GM19035 (cell line): ENCODE measurements at regions not wholly inside any gene's neighbourhood (a gene's known extent, or its start where the extent isn't known, plus 50 kb on each side); places are given as distances from the start of the nearest gene placed in this dataset.
"Not testable (repeated sequence)": the region's sequence is repeated elsewhere in the genome, so short reads cannot be mapped to it uniquely, and the experiment has no call there.

Source experiments
- ATAC-seq: cut with Tn5 transposase; IDR thresholded peaks from one replicate; pipeline ENCODE4 v1.9.1; 2021; ENCODE audit not compliant: unreplicated experiment

- no peak for ATAC-seq
Measured at GRCh38 chr3:116981089-116981488, 271.5 kb downstream of the TUSC7 start.

GRCh38 chr3:116984301-116984700 lies 274.7 kb downstream of the TUSC7 start:
- ATAC-seq = no peak

DNA sequence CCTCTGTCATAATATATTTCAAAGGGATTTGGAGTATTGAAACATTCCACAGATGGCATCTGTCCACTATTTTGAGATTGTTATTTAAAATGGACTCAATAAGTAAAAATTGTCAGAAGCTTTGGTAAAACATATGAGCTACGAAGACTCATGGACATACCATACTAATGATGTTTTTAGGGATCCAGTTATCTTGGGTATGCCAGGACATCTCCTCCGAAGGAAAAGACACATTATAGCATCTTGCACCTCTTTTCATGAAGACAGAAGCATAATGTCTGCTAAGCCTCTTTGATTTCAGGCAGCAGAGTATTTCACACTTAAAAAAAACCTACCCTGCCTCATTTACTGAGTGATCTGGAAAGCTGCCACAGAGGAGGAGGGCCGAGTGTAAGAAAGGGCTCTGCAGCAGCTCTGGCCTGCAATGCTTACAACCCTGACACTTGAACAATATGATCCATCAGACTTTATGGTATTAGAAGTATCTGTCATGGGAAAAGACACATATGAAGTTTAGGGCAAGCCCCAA lies 284.8 kb downstream of the TUSC7 start:
- no peak for ATAC-seq

DNA sequence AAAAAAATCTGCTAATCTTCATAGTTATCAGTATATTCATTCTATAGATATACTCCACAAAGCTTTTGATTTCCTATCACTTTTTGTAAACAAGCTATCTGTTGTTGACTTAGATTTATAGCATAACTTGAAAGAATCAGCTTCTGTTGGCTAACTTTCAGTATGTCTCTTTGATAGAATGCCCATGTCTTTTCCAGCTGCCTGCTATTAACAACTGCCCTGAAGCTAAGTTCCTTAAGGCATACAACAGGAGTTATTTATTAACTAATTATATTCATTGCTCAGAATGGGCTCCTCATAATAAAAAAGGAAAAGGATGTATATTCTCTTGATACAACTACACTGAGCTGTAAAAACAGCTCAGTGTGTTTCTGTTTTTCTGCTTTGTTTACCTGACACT lies 293.9 kb downstream of the TUSC7 start:
- no peak for ATAC-seq

GRCh38 chr3:117005274-117005673 lies 295.7 kb downstream of the TUSC7 start:
- no peak for ATAC-seq

GRCh38 chr3:117005911-117006522 lies 296.4 kb downstream of the TUSC7 start:
- ATAC-seq = no peak

DNA sequence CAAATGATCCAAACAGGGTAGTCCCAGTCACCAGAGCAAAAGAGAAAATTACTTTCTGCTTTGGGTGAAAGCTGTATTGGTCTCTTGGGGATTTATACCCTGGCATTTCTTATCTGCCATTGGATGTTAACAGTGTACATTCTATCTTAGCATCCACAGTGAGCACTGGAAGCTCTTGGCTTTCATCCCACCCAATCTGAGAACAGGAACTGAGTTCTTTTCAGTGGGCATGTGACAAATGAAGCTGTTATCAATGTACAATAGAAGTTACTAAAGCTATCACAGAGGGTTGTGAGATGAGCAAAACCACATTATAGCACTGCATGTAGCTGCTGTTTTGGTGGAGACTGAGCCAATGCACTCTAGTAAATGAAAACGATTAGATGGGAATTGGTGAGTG lies 300.7 kb downstream of the TUSC7 start:
- ATAC-seq = no peak

GRCh38 chr3:117011687-117012250 lies 302.2 kb downstream of the TUSC7 start:
- ATAC-seq = no peak

- ATAC-seq = no peak
Measured at GRCh38 chr3:117016378-117016777, 306.8 kb downstream of the TUSC7 start.

DNA sequence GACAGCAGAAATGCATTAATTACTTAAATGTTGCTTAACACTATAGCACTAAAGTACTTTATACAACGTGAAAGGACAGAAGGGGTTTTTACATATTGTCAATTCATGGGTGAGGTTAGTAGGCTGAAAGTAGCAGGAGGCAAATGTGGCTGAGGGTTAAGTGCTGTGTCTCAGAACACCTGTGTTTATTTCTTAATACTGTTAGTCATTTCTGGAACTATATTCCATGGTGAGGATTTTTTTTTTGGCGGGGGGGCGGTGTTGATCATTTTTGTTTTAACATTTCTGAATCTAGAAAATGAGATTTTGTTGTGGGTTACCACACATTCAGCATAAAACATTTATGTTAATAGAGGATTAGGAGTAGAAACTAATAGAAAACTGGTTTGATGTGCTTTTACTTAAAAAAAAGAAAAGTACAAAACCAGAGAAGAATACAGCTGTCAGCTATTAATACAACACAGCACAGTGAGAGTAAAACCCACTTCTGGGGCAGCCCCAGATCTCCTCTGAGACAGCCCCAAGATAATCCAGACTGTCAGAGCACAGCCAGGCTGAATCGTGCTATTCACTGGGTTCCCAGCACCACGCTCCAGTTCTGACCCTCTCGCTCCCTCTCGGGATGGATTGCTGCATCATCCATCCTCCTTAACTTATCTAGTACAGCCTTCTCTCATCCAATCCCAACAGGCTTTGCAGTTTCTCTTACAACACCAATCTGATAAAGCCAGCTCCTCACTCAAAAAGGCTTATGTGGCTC lies 307.7 kb downstream of the TUSC7 start:
- ATAC-seq = peak; percentile 90

DNA sequence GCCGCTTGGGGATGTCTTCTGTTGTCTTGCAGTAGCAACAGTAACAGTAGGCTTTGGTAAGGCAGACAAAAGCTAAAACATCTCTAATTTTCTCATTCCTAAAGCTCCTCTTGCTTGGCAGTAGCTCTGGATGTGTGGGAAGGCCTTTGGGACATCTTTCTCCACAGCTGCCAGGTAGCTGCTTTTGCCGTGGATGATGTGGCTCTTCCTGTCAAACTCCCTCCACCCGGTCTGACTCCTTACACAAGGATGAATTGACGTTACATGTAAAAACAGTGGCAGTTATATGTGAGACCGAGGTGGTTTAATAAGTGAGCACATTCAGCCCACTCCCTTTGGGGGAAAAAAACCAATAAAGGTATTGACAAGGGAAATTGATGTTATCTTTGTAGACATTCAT lies 309.1 kb downstream of the TUSC7 start:
- no peak for ATAC-seq

DNA sequence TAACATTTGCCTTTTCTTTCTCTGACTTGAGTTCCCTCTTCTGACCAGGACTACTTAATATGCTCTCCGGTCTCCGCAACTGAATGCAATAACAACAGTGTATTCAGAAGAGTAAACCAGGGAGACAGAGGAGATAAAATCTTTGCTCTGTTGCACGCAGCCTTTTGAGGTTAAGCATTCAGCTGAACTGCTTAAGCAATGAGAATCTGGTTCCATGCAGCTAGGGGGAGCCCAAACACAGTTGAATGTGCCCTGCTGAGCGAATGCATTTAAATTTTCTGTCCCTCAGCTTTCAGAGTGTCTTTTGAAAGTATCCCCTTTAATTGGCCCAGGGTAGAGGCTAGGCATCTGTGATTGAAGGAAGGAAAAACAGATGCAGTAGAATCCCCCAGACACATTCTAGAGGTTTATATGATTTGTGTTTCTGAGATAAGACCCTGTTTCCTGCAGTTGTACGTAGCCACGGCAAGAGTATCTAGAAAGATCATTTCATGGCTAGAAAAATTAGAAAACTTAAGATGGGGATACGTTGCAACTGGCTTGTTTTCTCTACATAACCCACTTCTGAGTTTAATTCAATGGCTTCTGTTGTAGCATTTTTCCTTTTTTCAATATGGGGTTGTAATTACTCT lies 309.6 kb downstream of the TUSC7 start:
- no peak for ATAC-seq

DNA sequence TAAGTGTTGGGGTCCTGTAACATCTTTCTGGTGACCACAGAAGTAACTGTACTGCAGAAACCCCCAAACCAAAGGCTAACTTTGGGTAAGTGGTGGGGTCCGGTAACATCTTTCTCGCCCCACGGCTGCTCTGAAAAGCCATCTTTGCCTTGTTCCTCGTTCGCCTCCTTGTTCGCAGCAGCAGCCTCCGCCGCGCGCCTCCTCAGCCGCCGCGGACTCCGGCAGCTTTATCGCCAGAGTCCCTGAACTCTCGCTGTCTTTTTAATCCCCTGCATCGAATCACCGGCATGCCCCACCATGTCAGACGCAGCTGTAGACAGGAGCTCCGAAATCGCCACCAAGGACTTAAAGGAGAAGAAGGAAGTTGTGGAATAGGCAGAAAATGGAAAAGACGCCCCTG lies 316.8 kb downstream of the TUSC7 start:
- ATAC-seq = no peak

GRCh38 chr3:117035745-117036144 lies 326.2 kb downstream of the TUSC7 start:
- ATAC-seq = no peak

DNA sequence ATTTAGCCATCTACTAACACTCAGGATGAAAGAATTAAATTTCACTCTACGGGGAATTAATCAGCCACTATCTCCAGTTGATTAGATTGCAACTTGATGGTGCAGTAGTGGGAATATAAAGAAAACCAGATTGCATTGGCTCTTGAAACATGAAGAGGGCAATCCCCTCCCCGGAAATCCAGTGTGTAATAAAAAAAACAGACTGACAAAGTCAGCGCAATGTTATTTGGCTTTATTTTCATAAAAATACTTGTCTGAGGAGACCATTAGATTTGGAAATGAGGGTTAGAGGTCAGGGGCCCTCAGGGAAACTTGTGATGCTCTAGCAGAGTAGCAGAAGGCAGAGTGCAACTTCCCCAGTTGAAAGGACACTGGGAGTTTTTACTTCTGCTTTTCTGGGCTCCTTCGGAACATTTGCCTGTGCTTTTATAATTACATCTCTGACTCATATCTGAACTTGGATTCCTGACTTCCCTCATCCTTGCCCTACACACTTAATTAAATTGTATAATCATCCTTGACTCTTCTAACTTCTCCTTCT lies 326.8 kb downstream of the TUSC7 start:
- no peak for ATAC-seq

GRCh38 chr3:117045143-117045542 lies 335.6 kb downstream of the TUSC7 start:
- ATAC-seq = no peak

DNA sequence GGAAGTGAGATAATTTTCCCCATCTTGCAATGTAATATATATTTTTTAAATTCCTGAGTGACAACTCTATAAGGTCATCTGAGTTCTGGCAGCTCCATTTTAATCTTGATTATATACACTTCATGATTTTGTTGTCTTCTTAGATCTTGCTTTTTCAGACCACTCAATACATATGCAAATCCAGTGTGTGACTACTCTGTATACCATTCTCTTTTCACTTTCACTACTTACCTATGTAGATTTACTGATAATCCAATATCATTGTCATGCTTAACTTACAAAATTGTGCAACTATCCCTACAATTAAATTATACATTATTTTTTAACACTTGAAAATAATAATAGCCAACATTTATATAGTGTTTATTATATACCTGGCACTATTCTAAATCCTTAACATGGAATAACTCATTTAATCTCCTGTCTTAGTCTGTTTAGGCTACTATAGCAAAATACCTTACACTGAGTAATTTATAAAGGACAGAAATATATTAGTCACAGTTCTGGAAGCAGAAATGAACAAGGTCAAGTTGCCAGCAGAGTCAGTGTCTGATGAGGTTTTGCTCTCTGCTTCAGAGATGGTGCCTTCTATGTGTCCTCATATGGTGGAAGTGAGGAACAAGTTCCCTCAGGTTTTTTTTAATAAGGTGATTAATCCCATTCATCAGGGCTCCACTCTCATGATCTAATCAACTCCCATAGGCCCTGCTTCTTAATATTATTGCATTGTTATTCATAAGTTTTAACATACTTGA lies 338.5 kb downstream of the TUSC7 start:
- no peak for ATAC-seq

DNA sequence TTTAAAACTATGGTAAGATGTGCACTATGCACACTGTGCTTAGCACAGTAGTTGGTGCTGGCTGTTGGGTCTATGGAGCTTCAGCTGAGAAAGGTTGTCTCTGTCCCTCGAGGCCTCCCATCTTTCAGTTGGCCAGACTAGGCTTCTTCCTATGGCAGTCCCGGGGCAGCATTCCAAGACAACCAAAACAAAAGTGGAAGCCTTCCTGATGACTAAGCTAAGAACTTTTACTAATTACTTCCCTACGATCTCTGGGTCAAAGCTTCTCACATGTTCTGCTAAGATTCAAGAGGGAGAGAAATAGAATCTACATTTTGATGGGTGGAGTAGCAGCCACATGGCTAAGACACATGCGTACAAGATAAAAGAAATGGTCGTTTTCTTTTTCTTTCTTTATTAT lies 342.8 kb downstream of the TUSC7 start:
- no peak for ATAC-seq

DNA sequence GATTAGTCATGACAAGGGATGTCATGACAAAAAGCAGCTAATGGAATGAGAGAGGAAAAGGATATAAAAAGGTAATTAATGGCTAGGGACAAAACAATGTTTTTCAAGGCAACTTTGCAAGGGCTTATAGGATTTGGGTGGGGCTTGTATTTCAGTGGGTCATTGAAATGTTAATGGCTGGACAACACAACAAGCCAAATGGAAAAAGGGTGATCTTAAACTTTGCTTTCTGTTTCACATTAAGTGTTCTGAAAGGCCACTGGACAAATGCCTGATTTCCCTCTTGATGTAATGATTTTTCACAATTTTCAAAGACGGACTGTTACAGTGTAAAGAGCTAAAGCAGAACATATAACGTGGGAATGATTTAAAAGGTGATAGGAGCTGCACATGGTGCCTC lies 345.0 kb downstream of the TUSC7 start:
- no peak for ATAC-seq

DNA sequence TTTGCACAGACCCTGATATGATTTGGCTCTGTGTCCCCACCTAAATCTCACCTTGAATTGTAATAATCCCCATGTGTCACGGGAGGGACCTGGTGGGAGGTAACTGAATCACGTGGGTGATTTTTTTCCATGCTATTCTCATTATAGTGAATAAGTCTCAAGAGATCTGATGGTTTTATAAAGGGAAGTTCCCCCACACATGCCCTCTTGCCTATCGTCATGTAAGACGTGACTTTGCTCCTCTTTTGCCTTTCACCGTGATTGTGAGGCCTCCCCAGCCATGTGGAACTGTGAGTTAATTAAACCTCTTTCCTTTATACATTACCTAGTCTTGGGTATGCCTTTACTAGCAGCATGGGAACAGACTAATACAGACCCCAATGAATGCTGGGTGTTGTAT lies 347.4 kb downstream of the TUSC7 start:
- ATAC-seq = not testable (repeated sequence)
